ENCODE measurements at regions not wholly inside any gene's neighbourhood (a gene's known extent, or its start where the extent isn't known, plus 50 kb on each side); places are given as distances from the start of the nearest gene placed in this dataset.

GRCh38 chr3:124174910-124175874 lies 183.3 kb upstream of the ROPN1 start:
- POLR2A ChIA-PET, result no interaction called here
- no peak overlapping the region for H3K4me3 Mint-ChIP-seq (ENCODE audit: unreplicated experiment)
- Histone ChIP-seq H3K4me3 (ENCODE audit: low read depth, low read length) (no peak overlapping the region), H3K36me3 (ENCODE audit: control insufficient read depth, insufficient read depth, low read length) (no peaks in the 10 kb centered on the region), H3K4me1 (no peaks in the 10 kb centered on the region), H3K9me3 (no peaks in the 10 kb centered on the region), H3K27me3 (replicated peaks; ENCODE audit: control insufficient read depth, insufficient read depth, low read length) (no peaks in the 10 kb centered on the region)
- H3K36me3 Mint-ChIP-seq (ENCODE audit: insufficient read depth, unreplicated experiment), result no peaks in the 10 kb centered on the region
- no peaks in the 10 kb centered on the region for H3K27me3 Mint-ChIP-seq (ENCODE audit: insufficient read depth, unreplicated experiment)
- CTCF ChIA-PET, result no interaction called here
- no TSS peak for BruUV-seq (replicated peaks)
- TF ChIP-seq, protein P1, sequence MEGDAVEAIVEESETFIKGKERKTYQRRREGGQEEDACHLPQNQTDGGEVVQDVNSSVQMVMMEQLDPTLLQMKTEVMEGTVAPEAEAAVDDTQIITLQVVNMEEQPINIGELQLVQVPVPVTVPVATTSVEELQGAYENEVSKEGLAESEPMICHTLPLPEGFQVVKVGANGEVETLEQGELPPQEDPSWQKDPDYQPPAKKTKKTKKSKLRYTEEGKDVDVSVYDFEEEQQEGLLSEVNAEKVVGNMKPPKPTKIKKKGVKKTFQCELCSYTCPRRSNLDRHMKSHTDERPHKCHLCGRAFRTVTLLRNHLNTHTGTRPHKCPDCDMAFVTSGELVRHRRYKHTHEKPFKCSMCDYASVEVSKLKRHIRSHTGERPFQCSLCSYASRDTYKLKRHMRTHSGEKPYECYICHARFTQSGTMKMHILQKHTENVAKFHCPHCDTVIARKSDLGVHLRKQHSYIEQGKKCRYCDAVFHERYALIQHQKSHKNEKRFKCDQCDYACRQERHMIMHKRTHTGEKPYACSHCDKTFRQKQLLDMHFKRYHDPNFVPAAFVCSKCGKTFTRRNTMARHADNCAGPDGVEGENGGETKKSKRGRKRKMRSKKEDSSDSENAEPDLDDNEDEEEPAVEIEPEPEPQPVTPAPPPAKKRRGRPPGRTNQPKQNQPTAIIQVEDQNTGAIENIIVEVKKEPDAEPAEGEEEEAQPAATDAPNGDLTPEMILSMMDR (IDR thresholded peaks at IDR 0.05; ENCODE audit: insufficient read depth in 1 of 2, low read depth in 1 of 2, low read length in 1 of 2, severe bottlenecking in 1 of 2, unreplicated experiment in 1 of 2), result no peak
- no peaks in the 10 kb centered on the region for H3K4me1 Mint-ChIP-seq (ENCODE audit: low read depth, unreplicated experiment)
- H3K27ac Mint-ChIP-seq (ENCODE audit: unreplicated experiment), result no peak overlapping the region
- DNase-seq, result no peak
- intact Hi-C loops (cut with micrococcal nuclease; ENCODE audit: unreplicated experiment), result no loop called here
- no peaks in the 10 kb centered on the region for H3K9me3 Mint-ChIP-seq (ENCODE audit: unreplicated experiment)

DNA sequence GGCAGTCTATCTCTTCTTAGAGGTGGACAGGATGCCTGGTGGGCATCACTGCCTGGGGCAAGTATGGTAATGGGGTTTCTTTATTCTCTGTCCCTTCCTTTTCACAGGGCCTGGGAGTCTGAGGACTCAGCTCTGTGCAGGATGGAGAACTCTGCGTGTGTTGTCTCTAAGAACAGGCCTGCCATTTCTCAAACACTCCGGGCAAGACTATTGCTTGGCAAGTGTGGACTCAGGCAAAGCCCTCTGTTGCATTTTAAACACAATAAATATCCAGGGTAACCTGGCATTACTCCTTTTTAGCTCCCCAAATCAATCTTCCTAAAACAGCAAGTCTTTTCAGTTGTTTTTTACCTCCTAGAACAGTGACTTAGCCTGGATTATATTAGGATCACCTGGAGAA lies 185.1 kb upstream of the ROPN1 start:
- CTCF ChIA-PET, result no interaction called here
- Mint-ChIP-seq H3K4me3 (ENCODE audit: unreplicated experiment) (no peak overlapping the region), H3K27ac (ENCODE audit: unreplicated experiment) (no peak overlapping the region)

DNA sequence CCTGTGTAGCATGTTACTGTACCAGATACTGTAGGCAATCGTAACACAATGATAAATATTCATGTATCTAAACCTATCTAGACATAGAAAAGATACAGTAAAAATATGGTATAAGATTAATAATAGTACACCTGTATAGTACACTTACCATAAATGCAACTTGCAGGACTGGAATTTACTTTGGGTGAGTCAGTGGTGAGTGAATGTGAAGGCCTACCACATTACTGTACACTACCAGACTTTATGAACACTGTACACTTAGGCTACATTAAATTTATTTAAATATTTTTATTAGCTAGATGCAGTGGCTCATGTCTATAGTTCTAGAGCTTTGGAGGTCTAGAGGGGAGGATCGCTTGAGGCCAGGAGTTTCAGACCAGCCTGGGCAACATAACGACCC lies 186.6 kb upstream of the ROPN1 start:
- Histone ChIP-seq H3K4me3 (ENCODE audit: low read depth, low read length) (no peak overlapping the region), H3K27me3 (replicated peaks; ENCODE audit: control insufficient read depth, insufficient read depth, low read length) (no peaks in the 10 kb centered on the region), H3K9me3 (no peaks in the 10 kb centered on the region), H3K4me1 (no peaks in the 10 kb centered on the region), H3K36me3 (ENCODE audit: control insufficient read depth, insufficient read depth, low read length) (no peaks in the 10 kb centered on the region)
- Mint-ChIP-seq H3K36me3 (ENCODE audit: insufficient read depth, unreplicated experiment) (no peaks in the 10 kb centered on the region), H3K27me3 (ENCODE audit: insufficient read depth, unreplicated experiment) (peaks cover 10% of the 10 kb centered on the region), H3K27ac (ENCODE audit: unreplicated experiment) (no peak overlapping the region), H3K9me3 (ENCODE audit: unreplicated experiment) (peaks cover 10% of the 10 kb centered on the region), H3K4me3 (ENCODE audit: unreplicated experiment) (no peak overlapping the region), H3K4me1 (ENCODE audit: low read depth, unreplicated experiment) (no peaks in the 10 kb centered on the region)
- BruUV-seq (replicated peaks), result no TSS peak
- POLR2A ChIA-PET, result no interaction called here
- CTCF ChIA-PET, result interaction anchor here (0.6 kb wide), 1 partner anchor 254 kb away, joined by 3 read pairs; no protein-coding TSS in a partner anchor
- intact Hi-C loops (cut with micrococcal nuclease; ENCODE audit: unreplicated experiment), result no loop called here
- DNase-seq, result no peak
- TF ChIP-seq, protein P1 (IDR thresholded peaks at IDR 0.05; ENCODE audit: insufficient read depth in 1 of 2, low read depth in 1 of 2, low read length in 1 of 2, severe bottlenecking in 1 of 2, unreplicated experiment in 1 of 2), result no peak

More for the DNA sequence above, 185.1 kb upstream of the ROPN1 start:
- Histone ChIP-seq H3K4me1 (no peaks in the 10 kb centered on the region), H3K9me3 (no peaks in the 10 kb centered on the region), H3K4me3 (ENCODE audit: low read depth, low read length) (no peak overlapping the region), H3K27me3 (replicated peaks; ENCODE audit: control insufficient read depth, insufficient read depth, low read length) (no peaks in the 10 kb centered on the region), H3K36me3 (ENCODE audit: control insufficient read depth, insufficient read depth, low read length) (no peaks in the 10 kb centered on the region)
- H3K36me3 Mint-ChIP-seq (ENCODE audit: insufficient read depth, unreplicated experiment), result no peaks in the 10 kb centered on the region
- DNase-seq, result no peak
- H3K4me1 Mint-ChIP-seq (ENCODE audit: low read depth, unreplicated experiment), result no peaks in the 10 kb centered on the region
- TF ChIP-seq, protein P1 (IDR thresholded peaks at IDR 0.05; ENCODE audit: insufficient read depth in 1 of 2, low read depth in 1 of 2, low read length in 1 of 2, severe bottlenecking in 1 of 2, unreplicated experiment in 1 of 2), result no peak
- peaks cover 7% of the 10 kb centered on the region for H3K9me3 Mint-ChIP-seq (ENCODE audit: unreplicated experiment)
- POLR2A ChIA-PET, result no interaction called here
- BruUV-seq (replicated peaks), result no TSS peak
- peaks cover 10% of the 10 kb centered on the region for H3K27me3 Mint-ChIP-seq (ENCODE audit: insufficient read depth, unreplicated experiment)
- intact Hi-C loops (cut with micrococcal nuclease; ENCODE audit: unreplicated experiment), result no loop called here
